VCaP (cell line): ENCODE measurements at regions not wholly inside any gene's neighbourhood (a gene's known extent, or its start where the extent isn't known, plus 50 kb on each side); places are given as distances from the start of the nearest gene placed in this dataset.

Experiments used
- H3K27ac ChIP-seq: fragments of 450-650 bp; 2 replicates; pipeline ENCODE4 v1.5.1; 2017
- TF ChIP-seq, protein P1 (sequence below): fragments of 450-650 bp; conservative IDR thresholded peaks from 2 replicates; pipeline ENCODE4 v1.5.1; 2017; ENCODE audit warnings: mild to moderate bottlenecking, moderate library complexity

DNA sequence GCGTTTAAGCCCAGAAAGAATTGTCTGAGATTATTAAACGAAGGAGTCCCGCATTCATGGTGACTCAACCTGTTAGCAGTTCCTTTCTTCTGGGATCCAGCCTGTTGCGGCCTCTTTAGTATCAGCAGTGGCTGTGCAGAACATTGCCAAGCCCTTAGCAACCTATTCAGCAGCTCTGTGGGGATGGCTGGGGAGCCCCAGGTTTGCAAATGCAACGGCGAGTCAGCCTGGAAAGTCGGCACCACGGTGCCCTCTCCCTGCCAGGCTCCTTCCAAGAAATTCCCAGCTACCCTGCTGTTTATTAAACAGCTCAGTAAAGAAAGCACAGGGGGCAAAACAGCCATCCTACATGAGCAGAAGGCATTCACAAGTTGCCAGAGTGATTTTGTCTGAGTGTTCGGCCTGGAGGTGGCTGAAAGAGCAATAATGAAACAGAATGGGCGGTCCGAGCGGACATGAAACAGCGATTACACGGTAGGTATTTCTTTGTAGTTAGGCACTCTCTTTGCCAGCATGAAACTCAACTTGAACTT is 198.3 kb downstream of the BAMBI start:
- TF ChIP-seq, protein P1, sequence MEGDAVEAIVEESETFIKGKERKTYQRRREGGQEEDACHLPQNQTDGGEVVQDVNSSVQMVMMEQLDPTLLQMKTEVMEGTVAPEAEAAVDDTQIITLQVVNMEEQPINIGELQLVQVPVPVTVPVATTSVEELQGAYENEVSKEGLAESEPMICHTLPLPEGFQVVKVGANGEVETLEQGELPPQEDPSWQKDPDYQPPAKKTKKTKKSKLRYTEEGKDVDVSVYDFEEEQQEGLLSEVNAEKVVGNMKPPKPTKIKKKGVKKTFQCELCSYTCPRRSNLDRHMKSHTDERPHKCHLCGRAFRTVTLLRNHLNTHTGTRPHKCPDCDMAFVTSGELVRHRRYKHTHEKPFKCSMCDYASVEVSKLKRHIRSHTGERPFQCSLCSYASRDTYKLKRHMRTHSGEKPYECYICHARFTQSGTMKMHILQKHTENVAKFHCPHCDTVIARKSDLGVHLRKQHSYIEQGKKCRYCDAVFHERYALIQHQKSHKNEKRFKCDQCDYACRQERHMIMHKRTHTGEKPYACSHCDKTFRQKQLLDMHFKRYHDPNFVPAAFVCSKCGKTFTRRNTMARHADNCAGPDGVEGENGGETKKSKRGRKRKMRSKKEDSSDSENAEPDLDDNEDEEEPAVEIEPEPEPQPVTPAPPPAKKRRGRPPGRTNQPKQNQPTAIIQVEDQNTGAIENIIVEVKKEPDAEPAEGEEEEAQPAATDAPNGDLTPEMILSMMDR = no peak
- no peak overlapping the region for H3K27ac ChIP-seq

DNA sequence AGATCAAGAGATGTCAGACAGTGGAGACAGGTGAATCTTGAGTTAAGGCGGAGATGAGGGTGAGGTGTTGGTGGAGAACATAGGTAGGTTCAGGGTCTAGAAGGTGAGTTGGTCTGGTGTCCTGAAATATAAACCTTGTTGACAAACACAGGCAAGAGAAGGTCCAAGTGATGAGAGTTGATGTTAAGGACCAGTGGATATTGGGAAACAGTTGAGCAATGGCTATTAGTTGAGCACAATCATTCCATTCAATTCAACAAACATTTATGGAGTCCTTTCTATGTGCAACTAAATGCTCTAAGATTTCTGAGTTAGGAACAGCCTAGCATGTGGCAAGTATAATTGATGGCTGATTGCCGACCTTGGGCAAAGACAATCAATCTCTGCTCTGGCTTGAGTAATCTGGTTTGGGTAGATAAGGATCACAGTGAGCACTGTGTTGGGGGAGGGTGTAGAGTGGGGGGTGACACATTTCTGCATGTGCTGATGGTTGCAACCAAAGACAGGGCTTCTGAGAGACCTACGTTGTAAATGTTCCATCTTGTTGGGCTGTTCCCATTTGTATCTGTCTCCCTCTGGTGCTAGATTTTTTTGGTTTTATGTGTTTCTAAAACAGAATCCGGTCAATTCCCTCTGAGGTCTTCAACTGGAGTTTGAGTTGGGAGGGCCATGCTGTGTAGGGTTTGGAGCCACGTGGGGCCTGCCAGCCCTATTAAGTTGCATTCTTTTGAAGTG is 201.1 kb downstream of the BAMBI start:
- H3K27ac ChIP-seq = no peak overlapping the region
- TF ChIP-seq, protein P1 = no peak

DNA sequence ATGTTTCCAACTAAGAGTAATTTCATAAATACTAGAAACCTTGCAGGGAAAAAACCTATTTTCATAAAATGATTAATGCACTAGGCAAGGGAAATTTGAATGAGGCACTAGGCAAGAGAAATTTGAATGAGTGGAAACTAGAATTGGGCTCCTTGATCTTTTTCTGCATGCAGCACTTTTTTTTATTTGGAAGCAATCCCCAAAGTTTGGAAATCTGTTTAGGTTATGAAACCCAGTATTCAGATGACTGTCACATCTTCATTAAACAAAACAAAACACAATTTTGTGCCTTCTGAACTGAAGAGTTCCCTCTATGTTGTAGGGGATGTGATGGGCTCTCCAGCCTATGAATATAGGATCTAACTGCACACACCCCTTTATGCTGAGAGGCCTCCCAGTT is 201.9 kb downstream of the BAMBI start:
- no peak overlapping the region for H3K27ac ChIP-seq
- TF ChIP-seq, protein P1 = no peak

DNA sequence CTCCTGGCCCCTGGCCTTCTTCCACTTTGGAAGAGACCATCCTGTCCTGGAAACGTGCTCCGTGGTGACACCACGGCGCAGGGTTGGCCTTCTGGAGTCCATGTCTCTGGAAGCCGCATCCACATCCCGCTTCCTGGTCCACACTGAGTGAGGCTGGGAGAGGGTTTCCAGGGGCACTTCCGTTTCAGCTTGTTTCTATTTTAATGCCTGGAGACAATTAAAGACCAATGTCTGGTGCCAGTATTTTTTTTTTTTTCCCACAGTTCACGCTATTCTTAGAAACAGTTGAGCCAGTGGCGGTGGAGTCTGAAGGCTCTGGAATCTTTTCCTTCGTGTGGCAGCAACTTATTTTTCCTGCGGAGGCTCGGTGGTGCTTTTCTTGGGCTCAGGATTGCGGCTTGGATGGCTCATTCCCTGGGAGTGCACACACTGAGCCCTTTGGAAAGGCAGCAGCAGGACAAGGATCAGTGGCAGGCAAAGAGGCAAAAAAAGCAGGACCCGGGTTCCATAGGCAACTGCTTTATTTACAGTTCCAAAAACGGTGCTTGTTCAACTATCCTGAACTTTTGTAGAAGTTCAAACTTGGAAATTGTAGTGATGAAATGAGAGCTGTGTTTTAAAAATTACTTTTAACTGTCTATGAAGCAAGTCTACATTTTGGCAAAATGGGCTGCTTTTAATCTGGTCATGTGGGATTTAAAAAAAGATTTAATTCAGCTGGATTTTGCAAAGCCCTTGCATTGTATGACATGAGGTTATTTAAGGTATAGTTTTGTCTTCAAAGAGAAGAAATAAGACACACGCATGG is 202.8 kb downstream of the BAMBI start:
- TF ChIP-seq, protein P1 = no peak
- peak overlapping the region; percentile 51; the same call in 1 of the 2 replicates for H3K27ac ChIP-seq

DNA sequence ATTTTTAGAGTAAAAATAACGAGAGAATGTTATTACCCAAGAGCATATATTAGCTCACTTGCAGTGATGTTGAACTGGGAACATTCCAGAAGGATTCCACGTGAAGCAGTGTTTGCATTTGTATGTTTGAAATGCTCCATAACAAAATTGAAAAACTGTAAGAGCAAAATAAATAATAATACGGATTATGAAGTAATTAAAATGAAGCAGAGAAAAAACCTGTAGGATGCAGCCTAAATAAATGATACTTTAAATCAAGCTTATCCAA is 203.3 kb downstream of the BAMBI start:
- peak overlapping the region; percentile 51 for H3K27ac ChIP-seq
- TF ChIP-seq, protein P1 = no peak

DNA sequence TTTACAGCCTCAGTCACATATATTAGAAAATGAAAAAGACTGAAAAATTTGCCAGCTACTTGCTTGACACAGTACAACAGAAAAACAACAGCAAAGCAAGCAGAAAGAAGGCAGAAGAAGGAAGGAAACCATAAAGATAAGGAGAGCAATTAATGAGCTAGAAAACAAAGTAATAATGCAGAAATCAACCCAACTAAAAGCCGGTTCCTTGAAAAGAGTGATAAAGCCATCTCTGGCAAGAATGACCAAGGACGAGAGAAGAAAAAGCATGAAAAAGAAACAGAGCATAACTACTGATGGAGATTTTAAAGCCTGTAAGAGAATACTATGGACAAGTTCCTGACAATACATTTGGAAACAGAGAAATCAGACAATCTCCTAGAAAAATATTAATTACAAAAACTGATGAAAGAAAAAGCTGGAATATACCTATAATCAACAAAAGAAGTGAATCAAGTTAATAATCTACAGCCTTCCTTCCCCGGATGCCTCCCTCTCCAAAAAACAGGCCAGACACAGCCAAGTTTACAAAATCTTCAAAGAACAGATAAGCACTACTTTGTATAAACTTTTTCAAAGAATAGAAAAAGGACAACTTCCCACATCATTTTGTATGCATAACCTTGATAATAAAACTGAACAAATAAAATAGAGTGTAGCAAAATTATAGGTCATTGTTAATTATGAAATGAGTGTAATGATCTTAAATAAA is 204.0 kb downstream of the BAMBI start:
- peak overlapping the region; percentile 51 for H3K27ac ChIP-seq
- TF ChIP-seq, protein P1 = no peak
